OCI-LY7 (cell line): ENCODE measurements at regions not wholly inside any gene's neighbourhood (a gene's known extent, or its start where the extent isn't known, plus 50 kb on each side); places are given as distances from the start of the nearest gene placed in this dataset.

ENCODE experiments used
- CTCF ChIP-seq: fragments of 200-600 bp; sonication (generic); conservative IDR thresholded peaks from 2 replicates; pipeline ENCODE4 v1.5.1; 2014; ENCODE audit warnings: mild to moderate bottlenecking, antibody characterized with exemption, low read length, moderate library complexity, mixed read lengths
- EZH2phosphoT487 ChIP-seq: fragments of 200-600 bp; sonication (generic); IDR thresholded peaks from 2 replicates; pipeline ENCODE4 v1.6.1; 2018; ENCODE audit warnings: low read depth, borderline replicate concordance, mild to moderate bottlenecking, mixed run types, antibody characterized with exemption, low read length, moderate library complexity, mixed read lengths

- TF ChIP-seq CTCF, result no peak
- TF ChIP-seq EZH2phosphoT487, result no peak
Observed at GRCh38 chr17:12391468-12391867, 274.2 kb upstream of the MYOCD start.
